Stomach (tissue), 8 donors: ENCODE measurements at regions not wholly inside any gene's neighbourhood (a gene's known extent, or its start where the extent isn't known, plus 50 kb on each side); places are given as distances from the start of the nearest gene placed in this dataset.

Source experiments
- DNase-seq, 2 donors: peaks; one replicate each; pipeline versions ENCODE4 v3.0.0 to v3.0.0-alpha.2; 2013 to 2019
- H3K27ac ChIP-seq, 5 donors: fragments of 200-600 bp in 4 of 5; sonication (generic) in 4 of 5; one replicate each; pipeline ENCODE4 v1.5.1; 2013 to 2019; ENCODE audit warnings: mild to moderate bottlenecking in 1 of 5, moderate library complexity in 1 of 5
- H3K27me3 ChIP-seq, 3 donors: fragments of 200-600 bp; sonication (generic); one replicate each; pipeline ENCODE4 v1.5.1; 2017 to 2019; ENCODE audit warnings: mixed run types in 1 of 3
- H3K36me3 ChIP-seq, 4 donors: fragments of 200-600 bp; sonication (generic); 1 replicate in 3 of 4; 2 replicates in 1 of 4; pipeline ENCODE4 v1.5.1; 2016 to 2019
- H3K4me1 ChIP-seq, 4 donors: fragments of 200-600 bp; sonication (generic); one replicate each; pipeline ENCODE4 v1.5.1; 2016 to 2019
- H3K4me3 ChIP-seq, 4 donors: fragments of 200-600 bp; sonication (generic) in 3 of 4; one replicate each; pipeline ENCODE4 v1.5.1; 2016 to 2019; ENCODE audit warnings: mild to moderate bottlenecking in 1 of 4
- H3K9me3 ChIP-seq, 4 donors: fragments of 200-600 bp; sonication (generic); one replicate each; pipeline ENCODE4 v1.5.1; 2016 to 2019
- EP300 ChIP-seq: sonication (generic); formaldehyde crosslinking; IDR thresholded peaks from one replicate; pipeline ENCODE4 v1.6.1; 2017; ENCODE audit warnings: antibody characterized with exemption
- POLR2A ChIP-seq, 4 donors: fragments of 450-650 bp; IDR thresholded peaks; one replicate each; pipeline ENCODE4 v1.6.1; 2016; ENCODE audit warnings: antibody characterized with exemption in 4 of 4, control low read depth in 2 of 4, mild to moderate bottlenecking in 1 of 4, moderate library complexity in 1 of 4
- POLR2AphosphoS5 ChIP-seq, 3 donors: sonication (generic); formaldehyde crosslinking; IDR thresholded peaks; one replicate each; pipeline ENCODE4 v1.6.1; 2016; ENCODE audit warnings: antibody characterized with exemption in 3 of 3
- WGBS, 5 donors: extraction: QIAGEN DNeasy Blood & Tissue Kit in 3 of 5; methylation state at CpG; one replicate each; pipeline versions ENCODE4 v1.1.5 to v1.1.7; 2013 to 2018; 5-methylcytosine and 5-hydroxymethylcytosine counted together
- intact Hi-C: fragments of 100-400 bp; cut with DNase I; formaldehyde crosslinking; loops from one replicate; pipeline ENCODE4 v1.15.1; 2023; ENCODE audit warnings: low total_unique reads
- TF ChIP-seq, protein P1 (sequence below), 7 experiments: fragments of 450-650 bp in 4 of 7; fragments of 200-600 bp in 3 of 7; sonication (generic) in 3 of 7; IDR thresholded peaks; one replicate each; pipeline ENCODE4 v1.5.1; 2016 to 2019; ENCODE audit warnings: antibody characterized with exemption in 7 of 7, control low read depth in 2 of 7, mild to moderate bottlenecking in 1 of 7
- donor health status: healthy with polysubstance abuse.
- donor health status: Bipolar disorder and iron deficiency.
- donor health status: healthy.

DNA sequence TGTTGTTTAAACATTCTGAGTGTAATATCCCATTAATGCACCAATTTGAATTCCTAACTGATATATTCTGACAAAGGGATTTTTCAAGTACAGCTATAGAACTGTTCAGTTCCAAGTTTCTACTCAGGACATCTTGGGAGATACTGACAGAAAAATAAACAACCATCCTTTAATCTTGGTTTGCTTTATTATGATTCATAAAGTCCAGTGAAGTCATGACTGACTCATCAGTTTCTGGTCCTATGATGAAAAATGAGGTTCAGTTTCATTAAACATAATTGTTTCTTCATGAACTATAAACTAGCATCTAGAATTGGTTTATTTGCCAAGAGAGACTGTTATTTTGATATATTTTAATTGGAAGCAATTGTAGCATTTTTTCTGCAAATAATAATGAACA, 896.2 kb downstream of the CCDC85A start:
- H3K27ac ChIP-seq = no peak overlapping the region
- intact Hi-C loops = no loop called here
- DNase-seq = no peak
- peaks cover 0 to 16% (median 5%) of the 10 kb centered on the region in 4 donors for H3K9me3 ChIP-seq
- no peak for TF ChIP-seq POLR2AphosphoS5 (IDR thresholded peaks at IDR 0.05)
- no peak for TF ChIP-seq POLR2A (IDR thresholded peaks at IDR 0.05)
- TF ChIP-seq, protein P1, sequence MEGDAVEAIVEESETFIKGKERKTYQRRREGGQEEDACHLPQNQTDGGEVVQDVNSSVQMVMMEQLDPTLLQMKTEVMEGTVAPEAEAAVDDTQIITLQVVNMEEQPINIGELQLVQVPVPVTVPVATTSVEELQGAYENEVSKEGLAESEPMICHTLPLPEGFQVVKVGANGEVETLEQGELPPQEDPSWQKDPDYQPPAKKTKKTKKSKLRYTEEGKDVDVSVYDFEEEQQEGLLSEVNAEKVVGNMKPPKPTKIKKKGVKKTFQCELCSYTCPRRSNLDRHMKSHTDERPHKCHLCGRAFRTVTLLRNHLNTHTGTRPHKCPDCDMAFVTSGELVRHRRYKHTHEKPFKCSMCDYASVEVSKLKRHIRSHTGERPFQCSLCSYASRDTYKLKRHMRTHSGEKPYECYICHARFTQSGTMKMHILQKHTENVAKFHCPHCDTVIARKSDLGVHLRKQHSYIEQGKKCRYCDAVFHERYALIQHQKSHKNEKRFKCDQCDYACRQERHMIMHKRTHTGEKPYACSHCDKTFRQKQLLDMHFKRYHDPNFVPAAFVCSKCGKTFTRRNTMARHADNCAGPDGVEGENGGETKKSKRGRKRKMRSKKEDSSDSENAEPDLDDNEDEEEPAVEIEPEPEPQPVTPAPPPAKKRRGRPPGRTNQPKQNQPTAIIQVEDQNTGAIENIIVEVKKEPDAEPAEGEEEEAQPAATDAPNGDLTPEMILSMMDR (IDR thresholded peaks at IDR 0.05) = no peak
- TF ChIP-seq EP300 = no peak
- H3K36me3 ChIP-seq = no peaks in the 10 kb centered on the region
- H3K4me3 ChIP-seq = no peak overlapping the region
- no peaks in the 10 kb centered on the region for H3K27me3 ChIP-seq
- H3K4me1 ChIP-seq = no peaks in the 10 kb centered on the region

- no peaks in the 10 kb centered on the region for H3K36me3 ChIP-seq
- H3K4me1 ChIP-seq = no peaks in the 10 kb centered on the region
- intact Hi-C loops = no loop called here
- TF ChIP-seq, protein P1 (IDR thresholded peaks at IDR 0.05) = no peak
- TF ChIP-seq POLR2A (IDR thresholded peaks at IDR 0.05) (no peak), EP300 (no peak), POLR2AphosphoS5 (IDR thresholded peaks at IDR 0.05) (no peak)
- H3K9me3 ChIP-seq = peaks cover 0 to 16% (median 6%) of the 10 kb centered on the region in 4 donors
- no peak for DNase-seq
- 90 to 96% (median 93%) methylated on average over 10 to 21 of the region's 21 CpGs for WGBS, 5 donors
- no peak overlapping the region for H3K27ac ChIP-seq
- H3K4me3 ChIP-seq = no peak overlapping the region
- H3K27me3 ChIP-seq = no peaks in the 10 kb centered on the region
These were observed 901.0 kb downstream of the CCDC85A start for GRCh38 chr2:57084697-57085281.

- Histone ChIP-seq H3K36me3 (no peaks in the 10 kb centered on the region), H3K9me3 (peaks cover 0 to 11% (median 3%) of the 10 kb centered on the region in 4 donors), H3K4me3 (no peak overlapping the region), H3K4me1 (no peaks in the 10 kb centered on the region), H3K27me3 (no peaks in the 10 kb centered on the region), H3K27ac (no peak overlapping the region)
- DNase-seq = no peak
- intact Hi-C loops = no loop called here
- TF ChIP-seq EP300 (no peak), POLR2A (IDR thresholded peaks at IDR 0.05) (no peak), POLR2AphosphoS5 (IDR thresholded peaks at IDR 0.05) (no peak)
- TF ChIP-seq, protein P1 (IDR thresholded peaks at IDR 0.05) = no peak
These were observed 909.2 kb downstream of the CCDC85A start for GRCh38 chr2:57093020-57093419.

DNA sequence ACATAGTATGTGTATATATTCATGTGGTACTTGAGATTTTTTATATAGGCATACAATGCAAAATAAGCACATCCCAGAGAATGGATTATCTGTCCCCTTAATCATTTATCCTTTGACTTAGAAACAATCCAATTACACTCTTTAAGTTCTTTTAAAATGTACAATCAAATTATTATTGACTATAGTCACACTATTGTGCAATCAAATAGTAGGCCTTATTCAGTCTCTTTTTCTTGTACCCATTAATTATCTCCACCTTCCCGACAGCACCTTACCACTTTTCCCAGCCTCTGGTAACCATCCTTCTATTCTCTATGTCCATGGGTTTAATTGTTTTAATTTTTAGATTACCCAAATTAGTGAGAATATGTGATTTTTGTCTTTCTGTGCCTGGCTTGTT, 914.1 kb downstream of the CCDC85A start:
- Histone ChIP-seq H3K27me3 (no peaks in the 10 kb centered on the region), H3K9me3 (peaks cover 0 to 11% (median 3%) of the 10 kb centered on the region in 4 donors), H3K4me3 (no peak overlapping the region), H3K27ac (no peak overlapping the region), H3K36me3 (no peaks in the 10 kb centered on the region), H3K4me1 (no peaks in the 10 kb centered on the region)
- 90 to 97% (median 92%) methylated on average over 1 of the region's 1 CpG for WGBS, 5 donors
- TF ChIP-seq EP300 = no peak
- TF ChIP-seq POLR2AphosphoS5 (IDR thresholded peaks at IDR 0.05) = no peak
- TF ChIP-seq, protein P1 (IDR thresholded peaks at IDR 0.05) = no peak
- TF ChIP-seq POLR2A (IDR thresholded peaks at IDR 0.05) = no peak
- intact Hi-C loops = no loop called here
- DNase-seq = no peak
